GM21360 (cell line): ENCODE measurements at regions not wholly inside any gene's neighbourhood (a gene's known extent, or its start where the extent isn't known, plus 50 kb on each side); places are given as distances from the start of the nearest gene placed in this dataset.
"Not testable (repeated sequence)": the region's sequence is repeated elsewhere in the genome, so short reads cannot be mapped to it uniquely, and the experiment has no call there.

Source experiments
- ATAC-seq: cut with Tn5 transposase; IDR thresholded peaks from one replicate; pipeline ENCODE4 v1.9.1; 2021; ENCODE audit warnings: mild to moderate bottlenecking, moderate library complexity; ENCODE audit not compliant: unreplicated experiment

GRCh38 chr5:29148581-29148980 lies 2044.9 kb upstream of the CDH6 start:
- no peak for ATAC-seq

GRCh38 chr5:29148073-29148472 lies 2045.4 kb upstream of the CDH6 start:
- no peak for ATAC-seq

GRCh38 chr5:29143266-29143665 lies 2050.2 kb upstream of the CDH6 start:
- ATAC-seq = no peak

GRCh38 chr5:29134418-29134817 lies 2059.1 kb upstream of the CDH6 start:
- ATAC-seq = no peak

GRCh38 chr5:29131285-29131684 lies 2062.2 kb upstream of the CDH6 start:
- no peak for ATAC-seq

- no peak for ATAC-seq
Measured at GRCh38 chr5:29130786-29131185, 2062.7 kb upstream of the CDH6 start.

- ATAC-seq = not testable (repeated sequence)
Measured at GRCh38 chr5:29127524-29128156, 2065.8 kb upstream of the CDH6 start.

- not testable (repeated sequence) for ATAC-seq
Measured at GRCh38 chr5:29126462-29126861, 2067.0 kb upstream of the CDH6 start.

GRCh38 chr5:29122306-29122705 lies 2071.2 kb upstream of the CDH6 start:
- no peak for ATAC-seq

GRCh38 chr5:29114331-29114768 lies 2076.0 kb upstream of the CDH9 start:
- no peak for ATAC-seq

- ATAC-seq = no peak
Measured at GRCh38 chr5:29113516-29113915, 2075.1 kb upstream of the CDH9 start.

GRCh38 chr5:29099585-29099984 lies 2061.2 kb upstream of the CDH9 start:
- no peak for ATAC-seq

- ATAC-seq = no peak
Measured at GRCh38 chr5:29089591-29090130, 2051.3 kb upstream of the CDH9 start.

GRCh38 chr5:29085142-29085541 lies 2046.8 kb upstream of the CDH9 start:
- ATAC-seq = no peak

- no peak for ATAC-seq
Measured at GRCh38 chr5:29079771-29080170, 2041.4 kb upstream of the CDH9 start.

- no peak for ATAC-seq
Measured at GRCh38 chr5:29077451-29077850, 2039.1 kb upstream of the CDH9 start.

- no peak for ATAC-seq
Measured at GRCh38 chr5:29069104-29069402, 2030.7 kb upstream of the CDH9 start.

- ATAC-seq = no peak
Measured at GRCh38 chr5:29061381-29061780, 2023.0 kb upstream of the CDH9 start.

- no peak for ATAC-seq
Measured at GRCh38 chr5:29054694-29055093, 2016.3 kb upstream of the CDH9 start.

GRCh38 chr5:29054282-29054681 lies 2015.9 kb upstream of the CDH9 start:
- no peak for ATAC-seq

GRCh38 chr5:29051509-29051908 lies 2013.1 kb upstream of the CDH9 start:
- ATAC-seq = no peak

- no peak for ATAC-seq
Measured at GRCh38 chr5:29042152-29042551, 2003.8 kb upstream of the CDH9 start.

- no peak for ATAC-seq
Measured at GRCh38 chr5:29040404-29040803, 2002.0 kb upstream of the CDH9 start.
